HL-60 (cell line): ENCODE measurements at regions not wholly inside any gene's neighbourhood (a gene's known extent, or its start where the extent isn't known, plus 50 kb on each side); places are given as distances from the start of the nearest gene placed in this dataset.

ENCODE experiments used
- POLR2AphosphoS5 ChIP-seq: IDR thresholded peaks from 2 replicates; pipeline ENCODE4 v1.6.1; 2012; ENCODE audit warnings: low read depth
- TF ChIP-seq, protein P1 (sequence below): IDR thresholded peaks from one replicate; pipeline ENCODE4 v1.5.1; 2011; ENCODE audit warnings: low read length, control low read depth, inconsistent platforms; ENCODE audit not compliant: insufficient read depth

DNA sequence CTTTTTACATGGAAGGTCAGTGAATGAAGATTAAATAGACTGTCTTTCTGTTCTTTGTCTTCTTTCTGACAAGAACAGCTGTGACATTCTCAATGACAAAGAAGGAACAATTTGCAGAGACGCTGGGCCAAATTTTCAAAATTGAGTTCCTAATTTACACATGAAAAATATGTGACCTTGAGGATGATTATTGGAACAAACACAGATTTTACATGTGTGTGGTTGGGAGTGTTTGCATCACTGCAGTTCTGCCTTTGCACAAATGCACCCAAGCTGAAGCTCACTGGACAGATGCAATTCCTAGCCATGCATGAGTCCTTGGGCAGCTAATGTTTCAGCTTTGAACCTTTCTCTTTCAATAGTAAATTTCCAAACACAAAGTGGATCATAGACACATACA, 350.8 kb downstream of the QKI start:
- TF ChIP-seq, protein P1, sequence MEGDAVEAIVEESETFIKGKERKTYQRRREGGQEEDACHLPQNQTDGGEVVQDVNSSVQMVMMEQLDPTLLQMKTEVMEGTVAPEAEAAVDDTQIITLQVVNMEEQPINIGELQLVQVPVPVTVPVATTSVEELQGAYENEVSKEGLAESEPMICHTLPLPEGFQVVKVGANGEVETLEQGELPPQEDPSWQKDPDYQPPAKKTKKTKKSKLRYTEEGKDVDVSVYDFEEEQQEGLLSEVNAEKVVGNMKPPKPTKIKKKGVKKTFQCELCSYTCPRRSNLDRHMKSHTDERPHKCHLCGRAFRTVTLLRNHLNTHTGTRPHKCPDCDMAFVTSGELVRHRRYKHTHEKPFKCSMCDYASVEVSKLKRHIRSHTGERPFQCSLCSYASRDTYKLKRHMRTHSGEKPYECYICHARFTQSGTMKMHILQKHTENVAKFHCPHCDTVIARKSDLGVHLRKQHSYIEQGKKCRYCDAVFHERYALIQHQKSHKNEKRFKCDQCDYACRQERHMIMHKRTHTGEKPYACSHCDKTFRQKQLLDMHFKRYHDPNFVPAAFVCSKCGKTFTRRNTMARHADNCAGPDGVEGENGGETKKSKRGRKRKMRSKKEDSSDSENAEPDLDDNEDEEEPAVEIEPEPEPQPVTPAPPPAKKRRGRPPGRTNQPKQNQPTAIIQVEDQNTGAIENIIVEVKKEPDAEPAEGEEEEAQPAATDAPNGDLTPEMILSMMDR = no peak
- TF ChIP-seq POLR2AphosphoS5 = no peak
